Renal cortex interstitium (tissue), 11 donors: ENCODE measurements at regions not wholly inside any gene's neighbourhood (a gene's known extent, or its start where the extent isn't known, plus 50 kb on each side); places are given as distances from the start of the nearest gene placed in this dataset.

Experiments used
- DNase-seq, 11 donors: peaks; one replicate each; pipeline ENCODE4 v3.0.0-alpha.2; 2013; ENCODE audit warnings: low read depth in 9 of 11, low spot score in 4 of 11; ENCODE audit errors: extremely low read depth in 1 of 11

DNA sequence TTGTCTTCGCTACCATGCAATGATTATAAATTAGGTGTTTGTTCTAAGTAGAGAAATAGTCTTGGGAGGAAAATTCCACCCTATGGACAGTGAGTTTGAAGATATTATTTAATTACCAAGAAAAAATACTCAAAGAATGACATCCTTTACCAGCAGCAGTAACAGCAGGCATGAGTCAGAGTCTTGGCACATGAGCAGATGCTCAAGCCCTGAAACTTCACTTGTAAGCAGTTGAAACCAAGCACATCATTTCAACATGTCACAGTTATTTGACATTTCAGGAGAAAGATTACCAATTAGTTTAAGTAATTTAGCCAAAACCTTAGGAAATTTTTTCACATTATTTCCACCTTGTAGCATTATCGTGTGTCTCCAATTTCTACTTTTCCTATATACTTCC, 99.2 kb downstream of the C12orf50 start:
- no peak for DNase-seq

DNA sequence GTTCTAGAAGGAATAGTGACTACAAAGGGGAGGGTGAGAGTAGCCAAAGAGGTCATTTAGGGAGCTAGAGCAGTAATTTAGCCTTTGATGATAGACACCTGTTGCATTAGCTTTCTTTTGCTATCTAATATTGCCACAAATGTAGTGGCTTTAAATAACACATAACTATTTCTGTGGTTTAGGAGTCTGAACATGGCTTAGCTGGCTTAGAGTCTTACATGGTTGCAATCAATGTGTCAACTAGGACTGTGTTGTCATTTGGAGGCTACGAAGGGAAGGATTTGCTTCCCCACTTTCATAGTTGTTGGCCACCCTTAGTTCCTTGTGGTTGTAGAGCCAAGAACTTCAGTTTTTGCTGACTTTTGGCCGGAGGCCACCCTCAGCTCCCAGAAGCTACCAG, 99.9 kb downstream of the C12orf50 start:
- DNase-seq = no peak

GRCh38 chr12:87928031-87928430, 101.2 kb downstream of the C12orf50 start:
- DNase-seq = no peak

DNA sequence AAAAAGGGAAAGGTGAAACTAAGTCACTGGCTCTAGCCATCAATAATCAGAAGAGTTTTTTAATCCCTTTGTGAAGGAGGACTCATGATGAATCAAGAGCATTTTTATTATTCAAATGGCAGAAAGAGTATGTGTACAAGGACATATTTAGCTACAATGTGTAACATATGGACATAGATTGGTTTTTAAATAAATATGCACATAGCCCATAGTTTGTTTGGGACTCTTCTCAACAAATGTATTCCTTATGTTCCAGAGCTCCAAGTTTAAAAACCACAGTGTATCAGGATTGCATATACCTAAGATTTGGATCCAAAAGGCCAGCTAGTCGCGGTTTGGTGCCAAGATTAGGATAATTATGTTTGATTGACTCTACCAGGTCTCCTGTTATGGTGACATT, 104.2 kb downstream of the C12orf50 start:
- DNase-seq = no peak

- DNase-seq = no peak
These were observed 105.1 kb downstream of the C12orf50 start for GRCh38 chr12:87924149-87924548.

DNA sequence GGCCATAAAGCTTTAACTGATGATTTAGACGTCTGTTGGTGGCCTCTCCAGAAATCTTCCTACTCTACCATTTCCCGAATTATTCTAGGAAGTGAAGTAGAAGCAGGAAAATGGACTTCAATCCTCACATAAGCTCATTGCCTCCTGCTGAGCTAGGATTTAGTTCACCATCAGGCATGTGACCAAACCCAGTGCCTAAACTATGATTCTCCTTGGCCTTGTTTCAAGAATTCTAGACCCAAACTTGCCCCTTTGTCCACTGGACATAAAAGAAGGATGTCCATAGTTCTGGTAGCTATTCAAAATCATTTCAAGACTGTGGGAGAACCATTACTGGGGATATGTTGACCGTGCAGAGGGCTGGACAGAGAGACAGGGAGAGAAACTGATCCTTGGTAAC, 105.8 kb downstream of the C12orf50 start:
- DNase-seq = no peak

- DNase-seq = no peak
These were observed 106.5 kb downstream of the C12orf50 start for GRCh38 chr12:87922736-87923135.

DNA sequence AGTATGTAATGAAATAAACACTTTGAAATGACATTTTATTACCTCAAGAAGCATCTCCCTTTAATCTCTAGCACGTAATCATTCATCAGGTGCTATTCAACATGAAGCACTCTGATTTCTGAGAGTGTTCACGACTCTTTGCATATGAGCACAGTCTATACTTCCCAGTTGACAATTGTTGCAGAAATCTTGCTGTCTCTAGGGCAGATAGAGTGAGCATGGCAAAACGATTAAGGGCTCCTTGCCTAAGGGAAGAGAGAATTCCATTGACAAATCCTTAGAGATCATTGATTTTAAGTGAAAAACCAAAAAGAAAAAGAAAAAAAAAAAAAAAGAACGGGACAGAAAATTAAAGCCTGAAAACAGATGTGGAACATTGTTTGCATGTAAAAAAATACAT, 107.6 kb downstream of the C12orf50 start:
- DNase-seq = no peak

DNA sequence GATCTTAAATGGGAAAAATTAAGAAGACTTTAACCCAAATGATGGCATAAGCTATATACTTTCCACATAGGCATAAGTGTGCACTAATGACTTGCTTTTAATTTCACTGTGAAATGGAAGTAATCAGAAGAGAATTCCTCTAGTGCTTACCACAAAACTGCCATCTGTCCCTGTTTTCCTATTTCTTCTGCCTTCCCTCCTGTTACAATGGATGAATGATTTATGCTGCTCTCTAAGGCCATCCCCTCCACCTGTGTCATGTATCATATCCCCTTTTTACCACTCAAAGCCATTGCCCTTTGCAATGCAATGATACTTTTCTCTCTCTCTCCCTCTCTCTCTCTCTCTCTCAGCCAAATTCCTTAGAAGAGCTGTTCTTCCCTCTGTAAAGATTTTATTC, 109.1 kb downstream of the C12orf50 start:
- DNase-seq = no peak

GRCh38 chr12:87901457-87901856, 127.7 kb downstream of the C12orf50 start:
- no peak for DNase-seq

DNA sequence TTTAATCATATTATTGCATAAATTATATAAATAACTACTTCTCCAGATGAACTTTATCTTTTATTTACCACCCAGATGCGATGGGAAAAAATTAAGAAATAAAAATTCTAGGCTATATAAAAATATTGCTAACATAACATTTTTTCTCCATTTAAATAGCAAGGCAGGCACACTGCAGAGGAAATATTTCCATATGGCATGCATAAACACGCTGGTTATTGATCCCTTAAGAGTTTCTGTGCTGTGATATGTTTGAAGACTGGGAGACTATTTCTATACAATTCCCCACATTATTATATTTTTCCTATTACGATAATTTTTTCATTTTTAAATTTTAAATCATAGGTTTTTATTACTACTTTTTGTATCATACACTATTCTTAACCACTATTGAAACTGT, 131.5 kb downstream of the C12orf50 start:
- DNase-seq = no peak

GRCh38 chr12:87883806-87884205, 145.4 kb downstream of the C12orf50 start:
- peak in 2 of 11 donors; percentile 5 for DNase-seq

- no peak for DNase-seq
These were observed 150.1 kb downstream of the C12orf50 start for GRCh38 chr12:87879141-87879540.

DNA sequence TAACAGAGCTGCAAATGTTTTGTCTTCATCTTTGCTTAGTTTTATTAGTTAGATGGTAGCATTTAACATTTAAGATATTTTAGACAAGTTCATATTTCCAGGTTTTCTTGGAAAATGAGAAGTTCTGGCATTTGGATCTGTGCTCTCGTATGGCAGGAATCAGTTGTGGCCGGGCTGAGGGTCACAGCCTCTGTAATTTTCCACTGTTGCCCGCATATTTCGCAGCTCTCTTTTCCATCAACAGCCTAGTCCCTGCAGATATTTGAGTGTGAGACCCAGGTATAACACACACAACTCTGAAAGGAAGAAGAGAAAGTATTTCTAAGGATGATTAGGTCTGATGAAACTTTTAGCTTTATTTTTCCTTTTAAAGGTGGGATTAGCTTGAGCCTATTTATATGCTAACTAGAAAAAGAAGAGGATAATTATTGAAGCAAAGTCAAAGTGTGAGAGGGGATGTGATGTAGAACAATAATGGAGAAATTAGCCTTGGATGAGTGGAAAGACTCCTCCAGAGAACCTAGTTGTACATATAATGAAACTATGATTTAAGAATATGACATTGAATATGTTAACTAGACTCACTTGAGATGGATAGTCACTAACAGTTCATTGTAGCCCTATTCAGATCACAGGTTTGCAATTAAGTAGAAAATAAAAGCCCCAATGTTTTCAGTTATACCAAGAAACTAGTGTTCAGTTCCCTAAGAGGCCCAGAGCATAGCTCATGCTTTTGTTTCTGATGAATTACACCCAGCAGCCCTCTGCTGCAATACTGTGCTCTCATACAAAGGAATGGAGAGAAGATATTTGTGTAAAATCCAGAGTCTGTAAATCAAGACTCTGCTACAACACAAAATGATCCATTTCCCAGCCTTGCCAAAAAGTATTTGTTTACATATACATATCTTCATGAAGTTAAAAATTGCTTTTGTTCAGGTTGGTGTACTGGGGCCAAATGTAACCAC, 158.4 kb downstream of the C12orf50 start:
- no peak for DNase-seq

DNA sequence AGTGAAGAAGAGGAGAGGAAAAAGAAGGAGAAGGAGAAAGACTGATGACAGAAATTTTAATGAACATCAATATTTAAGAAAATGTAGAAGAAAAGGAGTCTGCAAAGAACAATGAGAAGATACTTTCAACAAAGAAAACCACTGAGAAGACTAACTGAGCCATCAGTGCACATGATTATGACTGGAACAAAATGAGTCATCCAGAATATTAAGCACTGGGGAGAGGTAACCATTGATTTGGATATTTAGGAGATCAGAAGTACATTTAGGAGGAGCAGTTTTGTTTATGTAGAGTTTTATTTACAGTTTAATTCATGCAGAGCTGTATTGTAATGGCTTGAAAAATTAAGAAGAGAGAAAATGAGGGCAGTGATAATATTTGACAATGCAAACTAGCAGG, 159.1 kb downstream of the C12orf50 start:
- no peak for DNase-seq

DNA sequence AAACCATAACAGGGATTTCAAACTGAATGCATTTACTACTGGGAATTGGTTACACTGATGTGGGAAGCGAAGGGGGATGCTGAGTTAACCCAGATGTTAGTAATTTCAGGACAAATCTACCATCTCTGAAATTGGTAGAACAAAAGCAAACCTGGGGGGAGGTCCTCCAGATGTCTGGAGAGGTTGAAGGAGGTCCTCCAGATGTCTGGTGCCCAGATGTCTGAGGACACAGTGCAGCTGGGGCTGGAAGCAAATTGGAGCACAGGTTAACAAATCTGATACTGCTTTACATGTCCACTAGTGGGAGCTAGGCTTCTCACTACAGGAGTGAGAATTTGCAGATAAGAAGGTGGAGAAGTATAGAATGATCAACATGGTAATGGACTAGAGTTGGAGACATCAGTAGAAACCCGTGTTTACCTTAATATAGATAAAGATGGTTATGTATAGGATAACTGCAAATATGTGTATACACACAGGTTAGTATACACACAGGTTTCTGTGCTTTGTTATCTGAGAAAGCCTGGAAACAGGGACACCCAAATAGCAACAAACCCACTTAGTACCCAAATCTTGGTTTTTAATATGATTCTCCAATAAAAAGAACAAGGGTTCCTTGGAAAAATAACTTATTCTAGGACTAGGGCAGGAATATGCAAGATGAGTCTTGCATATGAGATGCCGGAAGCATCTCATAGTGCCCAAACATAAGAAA, 162.5 kb downstream of the C12orf50 start:
- DNase-seq = no peak

DNA sequence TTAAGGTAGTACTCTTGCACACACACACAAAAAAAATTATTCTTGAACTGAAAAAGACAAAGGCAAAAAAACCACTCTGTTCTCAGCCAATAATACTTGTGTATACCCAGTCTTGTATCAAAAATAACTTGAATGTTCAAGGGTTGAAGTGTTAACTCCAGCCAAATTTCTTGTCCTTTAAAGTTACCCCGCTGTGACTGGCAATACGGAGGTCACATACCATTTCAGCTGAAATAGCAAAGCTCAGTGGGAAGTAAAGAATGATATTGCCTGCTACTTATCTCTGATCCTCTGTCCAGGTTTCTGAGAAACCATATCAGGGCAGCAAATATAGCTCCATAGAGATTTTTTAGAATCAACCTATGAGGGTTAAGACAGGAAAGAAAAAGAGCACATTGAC, 167.4 kb downstream of the C12orf50 start:
- no peak for DNase-seq

DNA sequence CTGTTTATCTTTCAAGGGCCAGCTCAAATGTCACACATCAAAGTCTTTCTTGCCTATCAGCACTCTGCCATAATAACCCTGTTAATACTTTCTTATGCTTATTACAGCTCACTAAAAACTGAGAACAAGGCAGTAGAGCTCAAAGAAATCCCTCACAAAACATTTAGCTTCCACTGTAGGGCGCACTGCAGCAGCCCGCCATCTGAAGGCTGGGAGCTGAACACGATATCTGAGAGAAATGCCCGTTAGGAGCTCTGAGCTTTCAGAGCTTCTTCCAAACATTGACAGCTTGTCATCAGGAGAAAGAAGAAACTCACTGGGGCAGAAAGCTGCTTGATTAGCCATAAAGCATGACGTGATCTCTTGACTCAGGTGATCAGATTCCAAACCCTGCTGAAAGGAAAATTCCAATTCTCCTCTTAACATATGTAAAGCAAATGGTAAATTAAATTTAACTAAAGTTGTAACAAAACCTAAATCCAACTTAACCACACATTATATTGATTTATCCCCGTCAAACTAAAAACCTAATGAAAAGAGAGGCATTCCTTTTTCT, 175.7 kb downstream of the C12orf50 start:
- no peak for DNase-seq

GRCh38 chr12:87849074-87849473, 180.1 kb downstream of the C12orf50 start:
- no peak for DNase-seq

- DNase-seq = peak in 10 of 11 donors; percentile 25 to 54 (median 36)
These were observed 180.8 kb downstream of the C12orf50 start for GRCh38 chr12:87848248-87848868.
